Immature natural killer cell (primary cell): ENCODE measurements at regions not wholly inside any gene's neighbourhood (a gene's known extent, or its start where the extent isn't known, plus 50 kb on each side); places are given as distances from the start of the nearest gene placed in this dataset.

ENCODE experiments used
- DNase-seq, 3 donors: peaks; one replicate each; pipeline ENCODE4 v3.0.0; 2022; ENCODE audit warnings: mixed read lengths in 1 of 3
- H3K27ac Mint-ChIP-seq, 6 donors: one replicate each; pipeline ENCODE4 v1.8.0; 2020; ENCODE audit warnings: mixed read lengths in 6 of 6, mild to moderate bottlenecking in 5 of 6, inconsistent platforms in 4 of 6, moderate library complexity in 3 of 6
- H3K27me3 Mint-ChIP-seq, 3 donors: one replicate each; pipeline ENCODE4 v1.8.0; 2020 to 2021; ENCODE audit warnings: low read depth in 3 of 3, mild to moderate bottlenecking in 3 of 3, mixed read lengths in 3 of 3, moderate library complexity in 3 of 3, inconsistent platforms in 1 of 3
- H3K36me3 Mint-ChIP-seq, 3 donors: one replicate each; pipeline ENCODE4 v1.8.0; 2020; ENCODE audit warnings: mixed read lengths in 3 of 3, inconsistent platforms in 2 of 3, mild to moderate bottlenecking in 2 of 3
- H3K4me1 Mint-ChIP-seq, 2 donors: one replicate each; pipeline ENCODE4 v1.8.0; 2020; ENCODE audit warnings: inconsistent platforms in 2 of 2, mild to moderate bottlenecking in 2 of 2, mixed read lengths in 2 of 2, moderate library complexity in 1 of 2
- H3K4me3 Mint-ChIP-seq, 5 donors: one replicate each; pipeline ENCODE4 v1.8.0; 2020; ENCODE audit warnings: mild to moderate bottlenecking in 5 of 5, mixed read lengths in 5 of 5, inconsistent platforms in 3 of 5, moderate library complexity in 3 of 5
- H3K9me3 Mint-ChIP-seq, 6 donors: one replicate each; pipeline ENCODE4 v1.8.0; 2020; ENCODE audit warnings: mild to moderate bottlenecking in 6 of 6, mixed read lengths in 6 of 6, inconsistent platforms in 4 of 6, moderate library complexity in 3 of 6

GRCh38 chr5:122565331-122565730 lies 209.5 kb upstream of the SNX2 start:
- no peak for DNase-seq
- peaks cover 0 to 2% (median 0%) of the 10 kb centered on the region in 3 donors for H3K27me3 Mint-ChIP-seq
- no peak overlapping the region for H3K27ac Mint-ChIP-seq
- peaks cover 0 to 5% (median 0%) of the 10 kb centered on the region in 6 donors for H3K9me3 Mint-ChIP-seq
- no peak overlapping the region for H3K4me3 Mint-ChIP-seq
- no peaks in the 10 kb centered on the region for H3K4me1 Mint-ChIP-seq
- H3K36me3 Mint-ChIP-seq: no peaks in the 10 kb centered on the region

GRCh38 chr5:122576256-122577016 lies 198.4 kb upstream of the SNX2 start:
- Mint-ChIP-seq H3K36me3 (no peaks in the 10 kb centered on the region), H3K4me1 (no peaks in the 10 kb centered on the region), H3K9me3 (peaks cover 0 to 19% (median 5%) of the 10 kb centered on the region in 6 donors), H3K27me3 (peaks cover 0 to 9% (median 3%) of the 10 kb centered on the region in 3 donors), H3K4me3 (no peak overlapping the region), H3K27ac (no peak overlapping the region)
- DNase-seq: no peak

GRCh38 chr5:122581629-122582028 lies 193.3 kb upstream of the SNX2 start:
- Mint-ChIP-seq H3K9me3 (peaks cover 0 to 19% (median 7%) of the 10 kb centered on the region in 6 donors), H3K4me1 (no peaks in the 10 kb centered on the region), H3K36me3 (peaks cover 0 to 3% (median 0%) of the 10 kb centered on the region in 3 donors), H3K4me3 (no peak overlapping the region), H3K27me3 (peaks cover 0 to 6% (median 3%) of the 10 kb centered on the region in 3 donors), H3K27ac (no peak overlapping the region)
- no peak for DNase-seq

GRCh38 chr5:122584411-122585300 lies 190.2 kb upstream of the SNX2 start:
- Mint-ChIP-seq H3K9me3 (peaks cover 0 to 14% (median 5%) of the 10 kb centered on the region in 6 donors), H3K4me1 (no peaks in the 10 kb centered on the region), H3K27me3 (peaks cover 0 to 4% (median 0%) of the 10 kb centered on the region in 3 donors), H3K4me3 (no peak overlapping the region), H3K27ac (no peak overlapping the region), H3K36me3 (peaks cover 0 to 3% (median 0%) of the 10 kb centered on the region in 3 donors)
- no peak for DNase-seq

GRCh38 chr5:122585371-122585770 lies 189.5 kb upstream of the SNX2 start:
- no peak for DNase-seq
- no peaks in the 10 kb centered on the region for H3K4me1 Mint-ChIP-seq
- H3K27me3 Mint-ChIP-seq: peaks cover 0 to 2% (median 0%) of the 10 kb centered on the region in 3 donors
- H3K27ac Mint-ChIP-seq: no peak overlapping the region
- H3K4me3 Mint-ChIP-seq: no peak overlapping the region
- H3K9me3 Mint-ChIP-seq: peaks cover 0 to 10% (median 3%) of the 10 kb centered on the region in 6 donors
- peaks cover 0 to 3% (median 0%) of the 10 kb centered on the region in 3 donors for H3K36me3 Mint-ChIP-seq

- H3K4me1 Mint-ChIP-seq: no peaks in the 10 kb centered on the region
Observed at GRCh38 chr5:122586351-122586750, 188.5 kb upstream of the SNX2 start.

GRCh38 chr5:122591828-122592227 lies 183.1 kb upstream of the SNX2 start:
- Mint-ChIP-seq H3K27ac (no peak overlapping the region), H3K9me3 (peaks cover 0 to 3% (median 0%) of the 10 kb centered on the region in 6 donors), H3K36me3 (no peaks in the 10 kb centered on the region), H3K4me3 (no peak overlapping the region), H3K27me3 (peaks cover 1 to 5% (median 1%) of the 10 kb centered on the region in 3 donors), H3K4me1 (no peaks in the 10 kb centered on the region)
- DNase-seq: no peak

More at GRCh38 chr5:122586351-122586750, 188.5 kb upstream of the SNX2 start:
- Mint-ChIP-seq H3K27ac (no peak overlapping the region), H3K9me3 (peaks cover 0 to 4% (median under 1%) of the 10 kb centered on the region in 6 donors), H3K27me3 (peaks cover 0 to 1% (median 0%) of the 10 kb centered on the region in 3 donors), H3K4me3 (no peak overlapping the region), H3K36me3 (peaks cover 0 to 3% (median 0%) of the 10 kb centered on the region in 3 donors)
- no peak for DNase-seq

- no peak for DNase-seq
- no peak overlapping the region for H3K27ac Mint-ChIP-seq
- H3K9me3 Mint-ChIP-seq: peaks cover 3 to 16% (median 8%) of the 10 kb centered on the region in 6 donors
Observed at GRCh38 chr5:122599000-122599399, 175.9 kb upstream of the SNX2 start.

GRCh38 chr5:122600924-122601323 lies 174.0 kb upstream of the SNX2 start:
- H3K4me3 Mint-ChIP-seq: no peak overlapping the region
- peaks cover 0 to 3% (median 2%) of the 10 kb centered on the region in 3 donors for H3K27me3 Mint-ChIP-seq

More at GRCh38 chr5:122599000-122599399, 175.9 kb upstream of the SNX2 start:
- Mint-ChIP-seq H3K36me3 (no peaks in the 10 kb centered on the region), H3K4me1 (no peaks in the 10 kb centered on the region), H3K27me3 (peaks cover 0 to 3% (median 0%) of the 10 kb centered on the region in 3 donors), H3K4me3 (no peak overlapping the region)

GRCh38 chr5:122602700-122603099 lies 172.2 kb upstream of the SNX2 start:
- no peaks in the 10 kb centered on the region for H3K36me3 Mint-ChIP-seq
- no peak overlapping the region for H3K4me3 Mint-ChIP-seq
- no peaks in the 10 kb centered on the region for H3K4me1 Mint-ChIP-seq
- H3K27me3 Mint-ChIP-seq: peaks cover 0 to 3% (median 2%) of the 10 kb centered on the region in 3 donors
- no peak overlapping the region for H3K27ac Mint-ChIP-seq
- no peak for DNase-seq
- H3K9me3 Mint-ChIP-seq: peaks cover 3 to 21% (median 8%) of the 10 kb centered on the region in 6 donors

More at GRCh38 chr5:122600924-122601323, 174.0 kb upstream of the SNX2 start:
- no peak for DNase-seq
- no peaks in the 10 kb centered on the region for H3K36me3 Mint-ChIP-seq
- no peaks in the 10 kb centered on the region for H3K4me1 Mint-ChIP-seq
- H3K9me3 Mint-ChIP-seq: peaks cover 6 to 17% (median 7%) of the 10 kb centered on the region in 6 donors
- no peak overlapping the region for H3K27ac Mint-ChIP-seq

GRCh38 chr5:122605236-122605635 lies 169.6 kb upstream of the SNX2 start:
- Mint-ChIP-seq H3K27ac (no peak overlapping the region), H3K4me3 (no peak overlapping the region)

GRCh38 chr5:122607818-122608217 lies 167.1 kb upstream of the SNX2 start:
- Mint-ChIP-seq H3K4me1 (no peaks in the 10 kb centered on the region), H3K27me3 (peaks cover 0 to 2% (median 2%) of the 10 kb centered on the region in 3 donors), H3K9me3 (peaks cover 0 to 5% (median 2%) of the 10 kb centered on the region in 6 donors), H3K36me3 (no peaks in the 10 kb centered on the region), H3K27ac (no peak overlapping the region), H3K4me3 (no peak overlapping the region)
- no peak for DNase-seq

More at GRCh38 chr5:122605236-122605635, 169.6 kb upstream of the SNX2 start:
- H3K4me1 Mint-ChIP-seq: no peaks in the 10 kb centered on the region
- peaks cover 0 to 12% (median 3%) of the 10 kb centered on the region in 6 donors for H3K9me3 Mint-ChIP-seq
- H3K27me3 Mint-ChIP-seq: peaks cover 0 to 2% (median 2%) of the 10 kb centered on the region in 3 donors
- DNase-seq: no peak
- H3K36me3 Mint-ChIP-seq: no peaks in the 10 kb centered on the region

GRCh38 chr5:122608222-122608621 lies 166.7 kb upstream of the SNX2 start:
- peaks cover 0 to 2% (median 0%) of the 10 kb centered on the region in 3 donors for H3K27me3 Mint-ChIP-seq
- peaks cover 0 to 5% (median 2%) of the 10 kb centered on the region in 6 donors for H3K9me3 Mint-ChIP-seq
- DNase-seq: no peak
- H3K36me3 Mint-ChIP-seq: no peaks in the 10 kb centered on the region
- no peak overlapping the region for H3K27ac Mint-ChIP-seq
- no peak overlapping the region for H3K4me3 Mint-ChIP-seq
- H3K4me1 Mint-ChIP-seq: no peaks in the 10 kb centered on the region
